Heart right ventricle (tissue), 16 donors: ENCODE measurements at regions not wholly inside any gene's neighbourhood (a gene's known extent, or its start where the extent isn't known, plus 50 kb on each side); places are given as distances from the start of the nearest gene placed in this dataset.

ENCODE experiments used
- ATAC-seq, 8 donors: fragments of 200-7000 bp; cut with Tn5 transposase; one replicate each; pipeline ENCODE4 v1.9.1; 2020; ENCODE audit warnings: mild to moderate bottlenecking in 8 of 8, moderate library complexity in 8 of 8, moderate number of reproducible peaks in 1 of 8
- DNase-seq, 2 donors: peaks; one replicate each; pipeline ENCODE4 v3.0.0-alpha.2; 2020
- H3K27ac ChIP-seq, 10 donors: fragments of 200-600 bp; sonication (generic) in 2 of 10; one replicate each; pipeline versions ENCODE4 v1.5.0 to v1.8.0; 2020 to 2022; ENCODE audit warnings: mild to moderate bottlenecking in 3 of 10
- H3K27me3 ChIP-seq, 7 donors: fragments of 200-600 bp; one replicate each; pipeline ENCODE4 v1.8.0; 2021 to 2022; ENCODE audit warnings: mild to moderate bottlenecking in 2 of 7
- H3K36me3 ChIP-seq, 9 donors: fragments of 200-600 bp; sonication (generic) in 1 of 9; one replicate each; pipeline versions ENCODE4 v1.5.0 to v1.8.0; 2020 to 2022; ENCODE audit warnings: mild to moderate bottlenecking in 2 of 9
- H3K4me1 ChIP-seq, 9 donors: fragments of 200-600 bp; sonication (generic) in 1 of 9; one replicate each; pipeline versions ENCODE4 v1.5.0 to v1.8.0; 2020 to 2022; ENCODE audit warnings: mild to moderate bottlenecking in 4 of 9
- H3K4me3 ChIP-seq, 10 donors: fragments of 200-600 bp; sonication (generic) in 2 of 10; one replicate each; pipeline versions ENCODE4 v1.5.0 to v1.8.0; 2020 to 2022; ENCODE audit warnings: mild to moderate bottlenecking in 7 of 10, moderate library complexity in 2 of 10
- H3K9me3 ChIP-seq, 11 donors: fragments of 200-600 bp in 10 of 11; sonication (generic) in 2 of 11; one replicate each; pipeline versions ENCODE4 v1.5.0 to v1.8.0; 2013 to 2022; ENCODE audit warnings: mild to moderate bottlenecking in 2 of 11, control low read depth in 1 of 11, moderate library complexity in 1 of 11
- WGBS, 2 donors: extraction: QIAGEN DNeasy Blood & Tissue Kit; methylation state at CpG; one replicate each; pipeline ENCODE4 v1.1.7; 2013; ENCODE audit warnings: inconsistent platforms in 1 of 2; 5-methylcytosine and 5-hydroxymethylcytosine counted together
- intact Hi-C, 10 donors: fragments of 100-400 bp; cut with DNase I; formaldehyde crosslinking; loops; one replicate each; pipeline versions ENCODE4 v1.11.1 to v1.14.2; 2022
- TF ChIP-seq, protein P1 (sequence below), 9 donors: fragments of 200-600 bp; sonication (generic) in 2 of 9; IDR thresholded peaks; one replicate each; pipeline versions ENCODE4 v1.5.0 to v1.8.0; 2021 to 2022; ENCODE audit warnings: antibody characterized with exemption in 9 of 9, mild to moderate bottlenecking in 5 of 9, moderate library complexity in 1 of 9
- donor health status: Arrhythmogenic right ventricular cardiomyopathy.
- donor health status: ischemic (EF 13 %, LVEDD 7.1; RV severe dilation, severe dysfunction).
- donor health status: healthy with polysubstance abuse.
- donor health status: DM: no; HTN: yes; CAD: no.
- donor health status: DM: no; HTN: no; CAD: no.
- donor health status: ischemic (EF 25% LVEDD 6.9; RV normal size, moderate dysfunction).
- donor health status: ischemic (EF 25% LVEDD 5.7; RV mildly dilated, moderate dysfunction).
- donor health status: healthy.
- donor health status: DM: yes; HTN: yes; CAD: no.
- donor health status: Ischemic cardiomyopathy.
- donor health status: ischemic (EF 35%, LVEDD 5.7; RV mildly dilated, moderate dysfunction).
- donor health status: nonischemic (EF 11% LVEDD 7.7; RV severe dilation, severe dysfunction).
- donor health status: DM: yes; HTN: yes; CAD: no.
- donor health status: PGD.
- donor health status: ischemic (EF 29% LVEDD 5.4; RV normal size, mild dysfunction).
- donor health status: nonischemic (EF 23%, LVEDD 6.1; RV moderate dilation, normal function).

DNA sequence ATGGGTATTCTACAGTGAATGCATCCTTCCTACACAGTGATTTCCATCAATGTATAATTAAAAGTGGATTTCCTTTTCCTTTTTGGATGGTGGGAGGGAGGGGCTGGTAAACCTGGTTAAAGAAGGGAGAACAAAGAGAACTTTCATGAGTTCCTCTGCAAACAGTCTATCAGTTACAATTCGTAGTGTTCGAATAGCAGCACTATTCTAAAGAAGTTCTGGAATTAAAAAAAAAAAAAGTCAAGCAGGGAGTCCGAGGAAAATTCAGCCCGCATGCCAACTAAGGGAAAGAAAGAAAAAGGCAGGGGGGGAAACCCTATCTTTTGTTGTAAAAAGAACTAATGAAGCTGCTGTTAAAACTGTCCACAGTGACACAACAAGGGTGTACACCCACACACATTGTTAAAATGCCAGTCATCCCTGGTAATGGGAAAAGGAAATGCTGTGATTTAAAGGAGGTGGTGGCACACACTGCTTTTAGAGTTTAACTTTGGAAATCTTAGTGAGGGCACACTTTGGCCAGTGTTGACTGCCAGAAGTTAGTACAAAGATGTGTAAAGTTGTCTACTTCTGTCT lies 521.2 kb downstream of the ZIC1 start:
- ATAC-seq (no peak), DNase-seq (no peak)
- intact Hi-C loops = no loop called here
- H3K9me3 ChIP-seq = no peaks in the 10 kb centered on the region
- peaks cover 0 to 1% (median 0%) of the 10 kb centered on the region in 9 donors for H3K4me1 ChIP-seq
- TF ChIP-seq, protein P1, sequence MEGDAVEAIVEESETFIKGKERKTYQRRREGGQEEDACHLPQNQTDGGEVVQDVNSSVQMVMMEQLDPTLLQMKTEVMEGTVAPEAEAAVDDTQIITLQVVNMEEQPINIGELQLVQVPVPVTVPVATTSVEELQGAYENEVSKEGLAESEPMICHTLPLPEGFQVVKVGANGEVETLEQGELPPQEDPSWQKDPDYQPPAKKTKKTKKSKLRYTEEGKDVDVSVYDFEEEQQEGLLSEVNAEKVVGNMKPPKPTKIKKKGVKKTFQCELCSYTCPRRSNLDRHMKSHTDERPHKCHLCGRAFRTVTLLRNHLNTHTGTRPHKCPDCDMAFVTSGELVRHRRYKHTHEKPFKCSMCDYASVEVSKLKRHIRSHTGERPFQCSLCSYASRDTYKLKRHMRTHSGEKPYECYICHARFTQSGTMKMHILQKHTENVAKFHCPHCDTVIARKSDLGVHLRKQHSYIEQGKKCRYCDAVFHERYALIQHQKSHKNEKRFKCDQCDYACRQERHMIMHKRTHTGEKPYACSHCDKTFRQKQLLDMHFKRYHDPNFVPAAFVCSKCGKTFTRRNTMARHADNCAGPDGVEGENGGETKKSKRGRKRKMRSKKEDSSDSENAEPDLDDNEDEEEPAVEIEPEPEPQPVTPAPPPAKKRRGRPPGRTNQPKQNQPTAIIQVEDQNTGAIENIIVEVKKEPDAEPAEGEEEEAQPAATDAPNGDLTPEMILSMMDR (IDR thresholded peaks at IDR 0.05) = no peak
- no peaks in the 10 kb centered on the region for H3K36me3 ChIP-seq
- H3K27ac ChIP-seq = no peak overlapping the region
- 57 to 59% methylated on average over 4 of the region's 4 CpGs for WGBS, 2 donors
- H3K27me3 ChIP-seq = peaks cover 0 to 3% (median 0%) of the 10 kb centered on the region in 7 donors
- H3K4me3 ChIP-seq = no peak overlapping the region

DNA sequence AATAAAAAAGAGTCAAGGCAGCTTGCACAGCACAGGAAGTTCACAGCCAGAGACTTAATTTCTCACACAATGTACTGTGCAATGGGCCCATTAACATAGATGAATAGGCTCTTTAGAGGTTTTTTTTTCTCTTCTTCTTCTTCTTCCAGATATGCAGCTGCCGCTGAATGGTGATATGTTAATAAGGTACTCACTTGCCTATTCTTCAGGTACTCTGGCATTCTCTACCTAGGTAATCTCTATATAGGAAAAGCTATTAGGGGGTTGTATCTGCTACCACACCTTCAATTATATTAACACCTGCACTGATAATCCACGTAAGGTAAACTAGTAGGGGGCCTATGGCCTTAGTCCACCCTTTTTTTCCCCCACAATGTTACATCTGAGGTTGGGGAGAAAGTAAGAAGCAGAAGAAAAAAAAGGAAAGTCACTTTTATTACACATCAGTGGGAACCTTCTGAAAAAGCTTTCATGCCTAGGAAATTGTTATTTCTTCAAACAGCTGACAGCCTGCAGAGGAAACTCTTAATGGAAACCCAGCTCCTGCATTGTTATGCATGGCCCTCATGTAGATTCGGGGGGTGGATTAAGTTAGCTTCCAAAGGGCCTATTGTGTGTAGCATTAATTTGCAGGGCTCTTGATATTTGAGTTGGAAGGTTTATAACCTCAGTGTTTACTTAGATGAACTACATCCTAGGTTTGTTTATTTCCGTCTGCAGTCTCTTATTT lies 525.5 kb downstream of the ZIC1 start:
- Histone ChIP-seq H3K9me3 (no peaks in the 10 kb centered on the region), H3K27me3 (peaks cover 0 to 3% (median 0%) of the 10 kb centered on the region in 7 donors), H3K4me3 (no peak overlapping the region), H3K4me1 (no peaks in the 10 kb centered on the region), H3K27ac (no peak overlapping the region), H3K36me3 (no peaks in the 10 kb centered on the region)
- intact Hi-C loops = no loop called here
- TF ChIP-seq, protein P1 (IDR thresholded peaks at IDR 0.05) = no peak
- DNase-seq (no peak), ATAC-seq (no peak)
- 70 to 71% methylated on average over 4 of the region's 4 CpGs for WGBS, 2 donors

DNA sequence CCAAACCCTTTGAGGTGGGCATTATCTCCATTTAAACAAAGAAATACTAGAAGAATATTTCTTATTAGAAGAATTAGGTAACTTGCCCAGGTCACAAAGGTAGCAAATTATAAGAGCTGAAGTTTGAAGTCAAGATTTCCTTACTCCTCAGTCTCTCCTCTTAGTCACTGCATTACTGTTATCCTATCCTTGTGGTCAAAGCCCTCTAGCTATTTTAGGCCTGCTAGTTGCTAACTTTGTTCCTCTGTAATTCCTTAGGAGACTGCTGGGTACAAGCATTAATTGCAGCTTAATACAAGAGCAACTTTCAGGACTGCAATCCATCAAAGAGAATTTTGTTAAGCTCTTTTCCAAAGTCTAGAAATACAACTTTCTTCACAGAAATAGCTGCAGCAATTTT lies 528.2 kb downstream of the ZIC1 start:
- no peaks in the 10 kb centered on the region for H3K36me3 ChIP-seq
- no peaks in the 10 kb centered on the region for H3K4me1 ChIP-seq
- H3K9me3 ChIP-seq = no peaks in the 10 kb centered on the region
- ATAC-seq (no peak), DNase-seq (no peak)
- TF ChIP-seq, protein P1 (IDR thresholded peaks at IDR 0.05) = no peak
- H3K27ac ChIP-seq = no peak overlapping the region
- no peaks in the 10 kb centered on the region for H3K27me3 ChIP-seq
- intact Hi-C loops = no loop called here
- H3K4me3 ChIP-seq = no peak overlapping the region

DNA sequence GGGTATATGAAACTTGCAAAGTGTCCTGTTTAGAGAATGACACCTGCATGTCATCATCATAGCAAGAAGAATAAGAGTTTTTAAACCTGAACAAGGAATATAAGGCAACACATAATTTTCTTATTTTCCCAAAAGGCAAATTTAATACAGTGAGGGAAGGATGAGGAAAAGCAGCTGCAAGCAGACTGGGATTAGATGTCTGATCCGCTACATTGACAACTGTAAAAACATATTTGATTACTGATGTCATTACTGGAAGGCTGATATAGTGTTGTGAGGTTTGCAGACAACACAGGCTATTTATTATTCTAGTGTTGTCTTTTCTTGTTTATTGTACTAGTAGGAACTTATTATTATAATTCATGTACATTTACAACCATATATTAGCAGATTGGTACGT lies 528.7 kb downstream of the ZIC1 start:
- no peaks in the 10 kb centered on the region for H3K36me3 ChIP-seq
- no peak for DNase-seq

More for the DNA sequence above, 528.7 kb downstream of the ZIC1 start:
- WGBS, 2 donors = 89 to 91% methylated on average over 2 of the region's 2 CpGs
- no peaks in the 10 kb centered on the region for H3K9me3 ChIP-seq
- H3K27me3 ChIP-seq = no peaks in the 10 kb centered on the region
- intact Hi-C loops = no loop called here
- no peak overlapping the region for H3K4me3 ChIP-seq
- TF ChIP-seq, protein P1 (IDR thresholded peaks at IDR 0.05) = no peak
- H3K27ac ChIP-seq = no peak overlapping the region
- ATAC-seq = no peak
- H3K4me1 ChIP-seq = no peaks in the 10 kb centered on the region
